NCI-H446 treated with DMSO at 0.1 percent for 48 hours (cell line): ENCODE measurements at regions not wholly inside any gene's neighbourhood (a gene's known extent, or its start where the extent isn't known, plus 50 kb on each side); places are given as distances from the start of the nearest gene placed in this dataset.

Experiments
- DNase-seq: peaks from one replicate; lab custom pipeline; 2025; lab: John Stamatoyannopoulos, UW

- DNase-seq: no peak
Observed at GRCh38 chr13:42720858-42721219, 60.5 kb upstream of the FAM216B start.

GRCh38 chr13:42722883-42723539 is 58.4 kb upstream of the FAM216B start:
- no peak for DNase-seq

GRCh38 chr13:42728507-42729180 is 52.7 kb upstream of the FAM216B start:
- no peak for DNase-seq

GRCh38 chr13:42729857-42730402 is 51.5 kb upstream of the FAM216B start:
- DNase-seq: no peak
